GM19397 (cell line): ENCODE measurements at regions not wholly inside any gene's neighbourhood (a gene's known extent, or its start where the extent isn't known, plus 50 kb on each side); places are given as distances from the start of the nearest gene placed in this dataset.
"Not testable (repeated sequence)": the region's sequence is repeated elsewhere in the genome, so short reads cannot be mapped to it uniquely, and the experiment has no call there.

Experiments used
- ATAC-seq: cut with Tn5 transposase; IDR thresholded peaks from one replicate; pipeline ENCODE4 v1.9.1; 2021; ENCODE audit warnings: mild to moderate bottlenecking, moderate library complexity; ENCODE audit not compliant: unreplicated experiment

DNA sequence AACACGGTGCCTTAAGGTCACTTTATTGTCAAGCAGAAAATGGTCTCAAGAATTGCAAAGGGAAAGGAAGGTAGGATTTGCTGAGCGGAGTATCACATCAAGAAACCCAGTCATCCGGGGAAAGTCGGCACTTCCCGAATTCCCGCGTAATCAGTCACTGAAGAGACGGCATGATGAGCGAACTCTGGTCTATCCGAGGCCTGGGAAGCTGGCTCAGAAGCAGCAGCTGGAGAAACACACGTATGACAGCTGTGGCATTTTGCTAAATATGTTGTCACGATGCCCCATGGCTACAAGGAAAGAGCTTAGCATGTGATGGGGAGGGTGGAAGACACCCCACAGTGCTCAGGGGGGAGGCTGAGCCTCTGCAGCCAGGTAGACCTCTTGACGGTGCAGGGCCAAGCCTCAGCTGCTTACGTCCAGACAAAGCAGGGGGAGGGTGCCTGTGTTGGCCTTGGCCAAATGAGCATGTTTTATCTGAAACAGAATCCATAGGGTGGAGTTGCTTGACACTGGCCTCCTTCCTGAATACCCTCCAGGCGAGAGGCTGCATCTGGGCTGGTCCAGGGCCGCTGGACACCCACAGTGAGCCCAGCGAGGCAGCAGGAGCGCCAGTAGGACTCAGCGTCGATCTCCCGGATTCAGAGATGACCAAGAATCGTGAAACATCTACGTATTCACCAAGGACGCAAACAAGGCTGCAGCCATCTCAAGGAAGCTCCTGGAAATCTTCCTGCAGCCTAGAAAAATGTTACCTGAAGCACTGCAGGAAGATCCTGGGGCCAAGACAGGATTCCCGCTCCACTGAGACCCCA, 118.8 kb upstream of the AFDN start:
- ATAC-seq = no peak

DNA sequence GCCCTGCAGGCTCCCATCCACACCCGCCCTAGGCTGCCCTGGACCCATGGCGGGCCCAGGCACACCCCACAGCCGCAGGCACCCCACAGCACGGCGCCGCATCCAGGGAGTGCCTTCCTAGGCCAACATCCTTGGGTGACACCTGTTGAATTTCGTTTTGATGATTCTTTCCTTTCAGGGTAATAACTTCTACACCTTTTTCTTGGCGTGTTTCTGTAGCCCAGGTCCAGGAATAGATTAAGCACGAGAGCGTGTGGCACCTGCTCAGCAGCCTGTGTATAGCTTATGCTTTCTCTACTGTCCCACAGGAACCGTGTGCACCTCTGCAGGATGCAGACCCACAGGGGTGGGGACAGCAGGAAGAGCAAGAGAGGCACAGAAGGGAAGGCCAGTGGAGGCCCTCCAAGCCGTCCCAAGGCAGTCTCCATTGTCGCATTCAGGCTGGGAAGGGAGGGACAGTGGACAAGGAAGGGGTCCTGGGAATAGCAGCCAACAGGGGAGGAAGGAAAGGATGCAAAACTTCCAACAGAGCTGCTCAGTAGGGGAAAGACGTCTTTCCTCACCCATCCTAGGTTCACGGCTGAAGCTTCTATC, 118.1 kb upstream of the AFDN start:
- ATAC-seq = no peak

DNA sequence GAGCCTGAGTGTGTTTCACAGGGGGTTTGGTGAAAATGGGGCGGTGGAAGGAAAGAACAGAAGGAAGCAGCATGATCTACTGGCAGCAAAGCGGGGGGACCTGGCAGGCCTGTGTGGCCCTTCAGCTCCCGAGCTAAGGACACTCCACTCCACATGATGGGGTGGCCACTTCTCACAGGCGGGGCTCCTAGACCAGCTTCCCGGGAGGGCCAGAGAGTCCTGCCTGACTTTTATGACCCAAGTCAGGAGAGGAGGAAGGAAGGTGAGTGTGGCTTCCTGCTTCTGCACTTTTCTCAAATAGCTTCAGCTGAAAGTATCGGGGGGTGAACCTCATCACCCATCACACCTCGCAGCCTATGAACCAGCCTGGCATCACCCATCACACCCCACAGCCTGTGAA, 117.5 kb upstream of the AFDN start:
- ATAC-seq = no peak

DNA sequence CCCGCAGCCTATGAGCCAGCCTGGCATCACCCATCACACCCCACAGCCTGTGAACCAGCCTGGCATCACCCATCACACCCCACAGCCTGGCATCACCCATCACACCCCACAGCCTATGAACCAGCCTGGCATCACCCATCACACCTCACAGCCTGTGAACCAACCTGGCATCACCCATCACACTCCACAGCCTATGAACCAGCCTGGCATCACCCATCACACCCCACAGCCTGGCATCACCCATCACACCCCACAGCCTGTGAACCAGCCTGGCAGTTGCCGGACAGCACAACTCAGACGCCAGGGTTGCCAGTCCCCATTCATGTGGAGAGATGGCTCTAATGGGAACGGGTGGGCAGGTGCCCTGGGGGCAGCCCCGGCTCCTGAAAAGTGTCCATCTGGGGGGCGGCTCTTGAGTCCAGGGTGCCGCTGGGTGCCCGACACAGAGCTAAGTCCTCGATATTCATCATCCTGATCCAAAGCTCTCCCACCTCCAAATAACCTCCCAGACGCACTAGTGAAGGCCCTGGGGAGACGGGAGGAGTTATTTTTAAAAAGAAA, 116.9 kb upstream of the AFDN start:
- not testable (repeated sequence) for ATAC-seq

DNA sequence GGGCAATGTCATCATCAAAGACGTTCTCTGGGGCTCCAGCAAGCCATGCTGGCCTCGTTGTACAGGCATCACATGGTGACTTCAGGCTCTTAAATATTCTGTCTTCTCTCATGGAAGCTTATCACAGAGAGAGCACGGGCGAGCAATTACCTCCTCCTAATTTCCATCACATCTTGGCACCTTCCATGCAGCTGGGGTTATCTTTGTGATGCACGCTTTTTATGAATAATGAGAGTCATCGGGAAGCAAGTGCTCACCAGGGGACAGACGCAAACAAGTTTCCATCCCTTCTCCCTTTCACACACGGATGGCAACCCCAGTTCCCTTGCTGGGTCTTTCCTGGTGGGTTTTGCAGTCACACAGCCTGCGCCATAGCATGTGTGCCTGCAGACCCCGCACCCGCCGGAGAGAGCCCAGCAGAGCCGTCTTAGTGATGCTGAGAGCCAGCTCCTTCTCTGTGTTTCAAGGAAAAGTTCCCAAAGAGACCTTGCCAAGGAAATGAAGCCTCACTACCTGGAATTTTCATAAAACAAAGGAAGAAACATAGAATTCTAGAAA, 116.3 kb upstream of the AFDN start:
- no peak for ATAC-seq

DNA sequence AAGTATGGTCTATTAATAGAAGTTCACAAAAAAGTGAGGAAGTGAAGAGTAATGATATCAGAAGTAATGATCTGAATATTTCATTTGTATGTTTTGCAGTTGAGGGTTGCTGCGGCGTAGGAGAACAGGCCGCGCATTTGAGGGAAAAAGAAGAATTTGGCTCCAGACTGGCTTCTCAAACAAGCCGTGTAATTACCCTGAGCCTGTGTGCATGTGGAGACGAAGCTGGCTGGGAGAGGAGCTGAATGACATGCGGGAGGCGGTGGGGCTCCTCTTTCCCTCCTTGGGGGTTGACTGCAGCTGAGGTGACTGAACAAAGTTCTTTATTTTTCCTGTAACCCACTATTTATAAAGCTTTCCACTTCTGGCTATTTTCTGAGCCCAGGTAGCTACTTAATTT, 115.5 kb upstream of the AFDN start:
- ATAC-seq = no peak

DNA sequence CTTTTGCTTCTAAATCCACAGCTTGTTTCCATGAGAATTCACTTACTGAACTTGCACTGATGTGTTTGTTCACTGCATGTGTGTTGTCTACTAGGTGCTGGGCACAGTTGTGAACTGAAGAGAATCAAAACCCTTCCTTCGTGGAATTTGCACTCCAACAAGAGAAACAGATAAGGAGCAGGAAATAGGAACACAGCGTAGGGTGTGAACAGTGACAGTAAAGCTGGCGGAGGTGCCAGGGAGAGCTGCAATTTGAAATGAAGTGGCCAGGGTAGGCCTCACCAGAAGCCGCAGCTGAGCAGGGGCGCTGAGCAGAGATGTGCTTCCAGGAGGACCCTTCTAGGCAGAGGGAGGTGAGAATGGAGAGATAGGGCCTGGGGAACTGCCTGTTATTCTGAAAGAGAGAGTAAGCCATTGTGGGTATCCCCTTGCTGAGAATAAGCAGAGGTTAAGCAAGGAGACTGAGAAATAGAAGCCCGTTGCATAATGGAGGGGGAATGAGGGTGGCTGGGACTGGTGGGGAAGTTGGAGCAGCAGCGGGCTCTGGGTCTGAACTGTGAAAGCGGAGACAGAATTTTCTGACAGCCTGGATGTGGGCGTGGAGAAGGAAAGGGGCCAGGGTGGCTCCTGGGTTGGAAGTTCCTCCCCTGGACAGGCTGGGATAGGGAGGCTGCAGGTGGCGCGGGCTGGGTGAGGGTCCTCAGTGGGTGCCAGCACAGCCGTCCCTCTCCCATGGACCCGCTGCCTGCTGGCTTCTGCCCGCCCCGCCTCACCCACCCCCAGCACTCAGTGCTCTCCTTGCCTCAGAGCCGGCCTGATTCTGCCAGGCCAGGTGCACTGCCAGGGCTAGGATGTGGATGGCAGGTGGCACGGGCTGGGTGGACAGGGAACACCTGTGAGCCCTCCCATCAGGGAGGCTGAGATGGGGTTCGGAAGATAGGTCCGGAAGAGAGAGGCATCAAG, 114.7 kb upstream of the AFDN start:
- ATAC-seq = no peak

DNA sequence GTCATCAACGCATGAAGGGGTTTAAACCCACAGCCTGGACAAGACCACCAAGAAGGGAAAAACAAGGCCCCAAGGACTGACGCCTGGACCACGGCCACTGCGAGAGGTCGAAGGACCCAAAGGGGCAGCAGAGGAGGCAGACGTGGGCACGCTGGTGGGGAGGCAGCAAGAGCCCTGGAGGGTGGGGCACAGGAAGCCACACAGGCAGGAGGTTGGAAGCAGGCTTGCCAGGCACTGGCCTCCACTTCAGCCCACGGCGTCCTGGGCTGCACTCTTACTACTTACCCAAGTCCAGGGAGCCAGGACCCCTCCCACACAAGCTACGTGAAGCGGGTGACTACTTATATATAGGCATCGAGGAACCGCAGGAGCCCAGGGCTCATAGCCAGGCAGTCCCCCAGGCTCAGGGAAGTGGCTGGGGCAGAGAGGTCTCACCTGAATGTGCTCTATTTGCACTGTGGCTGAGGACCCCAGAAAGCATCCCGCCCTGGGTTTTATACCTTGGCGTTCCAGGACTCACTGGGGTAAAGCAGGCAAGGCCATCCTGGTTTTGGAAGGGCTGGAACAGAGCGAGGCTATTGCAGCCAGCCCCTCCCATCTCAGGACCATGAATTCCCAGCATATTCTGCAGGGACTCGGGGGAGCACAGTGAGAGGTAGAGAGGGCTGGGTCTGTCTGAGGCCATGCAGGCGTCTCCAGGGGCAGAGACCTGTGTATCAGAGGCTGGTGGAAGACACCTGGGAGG, 113.8 kb upstream of the AFDN start:
- ATAC-seq = no peak

DNA sequence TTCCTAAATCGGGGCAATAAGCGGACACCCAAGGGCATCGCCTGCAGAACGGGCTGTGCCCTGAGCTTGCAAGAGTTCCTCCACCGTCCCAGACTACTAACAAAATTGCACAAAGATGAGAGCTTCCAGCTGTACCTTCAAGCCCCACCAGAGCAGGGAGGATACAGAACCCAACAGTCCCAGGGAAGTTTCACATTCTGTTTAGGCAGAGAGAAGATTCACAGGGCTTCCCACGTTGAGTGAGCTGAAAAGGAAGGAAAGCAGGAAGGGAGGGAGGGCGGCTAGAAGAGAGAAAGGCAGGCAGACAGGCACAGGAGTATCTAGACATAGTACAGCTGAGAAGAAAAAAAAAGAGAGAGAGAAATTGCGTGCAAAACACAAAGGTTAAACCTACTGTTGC, 112.6 kb upstream of the AFDN start:
- no peak for ATAC-seq

DNA sequence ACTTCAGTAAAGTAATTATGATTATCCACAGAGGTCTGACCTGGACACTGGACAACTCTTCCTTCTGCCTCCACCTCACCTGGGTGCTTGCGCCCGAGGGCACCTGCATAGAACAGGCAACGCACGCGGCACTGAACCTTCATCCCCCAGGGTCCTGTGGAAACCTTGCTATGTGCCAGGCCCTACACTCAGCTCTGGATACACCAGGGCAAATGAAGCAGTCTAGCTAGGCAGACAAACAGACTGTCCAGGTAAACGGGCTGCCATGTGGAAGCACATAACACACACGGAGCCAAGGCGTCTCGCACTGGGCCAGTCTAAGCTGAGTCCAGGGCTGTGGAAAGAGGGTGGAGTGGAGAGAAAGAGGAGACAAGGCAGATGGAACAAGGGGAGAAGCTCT, 109.3 kb upstream of the AFDN start:
- ATAC-seq = no peak

DNA sequence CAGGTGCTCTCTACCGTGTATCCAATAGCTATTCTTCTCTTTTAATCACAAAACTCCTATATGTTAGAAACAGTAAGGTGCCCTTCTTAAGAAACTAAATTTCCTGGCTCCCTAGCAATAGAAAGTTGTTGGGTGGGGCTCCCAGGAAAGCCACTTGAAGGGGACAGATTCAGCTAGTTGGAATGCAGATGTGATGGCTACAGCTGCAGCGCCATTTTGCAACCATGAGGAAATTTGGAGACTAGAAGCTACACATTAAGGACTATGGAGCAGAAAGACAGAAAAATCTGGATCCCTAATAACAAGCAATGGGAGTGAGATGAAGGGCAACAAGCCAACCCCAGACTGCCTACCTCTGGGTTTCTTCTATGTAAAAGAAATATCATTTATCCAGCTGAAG, 108.8 kb upstream of the AFDN start:
- no peak for ATAC-seq

DNA sequence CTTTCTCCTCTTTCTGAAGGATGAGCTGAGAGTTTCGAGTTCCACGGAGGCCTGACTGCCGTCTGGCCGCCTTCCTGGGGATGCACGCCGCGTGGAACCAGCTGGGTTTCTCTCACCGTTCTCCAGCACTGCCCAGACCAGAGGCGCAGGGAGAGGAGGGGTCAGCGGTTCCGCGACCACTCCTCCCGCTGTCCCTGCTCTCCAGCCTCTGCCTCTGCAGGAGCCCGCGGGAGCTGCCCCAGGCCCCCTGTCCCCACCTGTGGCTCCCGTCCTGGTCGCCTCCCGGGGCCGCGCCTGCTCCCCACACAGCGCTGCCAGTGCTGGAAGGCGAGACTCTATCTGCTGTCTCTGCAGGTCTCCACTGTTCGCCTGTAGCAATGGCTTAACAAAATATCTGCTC, 106.8 kb upstream of the AFDN start:
- no peak for ATAC-seq

DNA sequence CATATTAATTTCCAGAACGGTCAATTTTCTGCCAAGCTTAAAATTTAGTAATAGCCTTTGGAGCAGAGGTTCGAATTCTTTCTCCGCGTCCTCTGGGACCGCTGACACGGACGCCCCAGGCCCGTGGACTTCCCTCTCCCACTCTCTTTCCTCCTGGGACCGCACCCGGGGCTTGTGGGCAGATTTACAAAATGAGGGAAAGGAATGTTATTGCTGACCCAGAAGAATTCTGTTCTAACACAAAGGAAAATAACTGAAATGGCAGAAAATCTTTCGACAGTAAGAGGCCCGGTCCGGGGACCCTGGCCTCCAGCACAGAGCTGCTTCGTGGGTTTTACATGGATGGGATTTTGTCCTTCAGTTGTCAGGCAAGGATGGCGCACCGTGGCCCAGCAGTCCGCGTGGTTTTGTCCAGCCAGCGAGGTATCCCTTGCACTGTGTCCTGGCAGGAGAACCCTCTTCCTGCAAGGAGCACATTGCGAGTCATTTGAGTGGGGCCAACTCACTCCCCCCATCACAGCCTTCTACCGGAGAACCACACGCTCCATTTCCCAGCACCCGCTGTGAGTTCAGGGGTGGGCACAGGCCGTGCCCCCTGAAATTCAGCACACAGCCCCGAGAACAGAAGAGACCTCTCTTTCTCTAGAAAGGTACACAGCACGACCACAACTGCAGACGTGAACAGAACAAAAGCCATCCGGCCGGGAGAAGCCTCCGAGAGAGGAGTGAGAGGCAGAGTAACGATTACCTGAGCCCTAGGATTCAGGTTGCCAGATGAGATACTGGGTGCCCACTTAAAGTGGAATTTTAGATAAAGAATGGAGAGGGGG, 106.0 kb upstream of the AFDN start:
- ATAC-seq = no peak

DNA sequence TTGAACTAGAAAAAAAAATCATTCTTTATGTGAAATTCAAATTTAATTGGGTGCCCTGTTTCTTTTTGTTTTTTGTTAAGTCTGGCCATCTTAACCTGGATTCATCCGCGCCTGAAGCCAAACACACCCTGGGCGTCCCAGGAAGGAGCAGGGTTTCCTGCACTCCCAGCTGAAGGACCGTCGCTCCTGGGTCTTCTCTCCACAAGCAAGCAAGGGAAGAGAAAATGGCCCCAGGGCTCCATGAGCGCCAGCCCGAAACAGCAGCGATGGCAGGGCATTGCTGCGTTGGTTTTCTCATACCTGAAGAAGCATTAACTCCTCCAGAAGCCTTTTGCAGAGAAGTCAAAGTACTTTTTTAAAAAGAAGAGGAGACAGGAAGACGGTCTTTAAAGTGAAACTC, 105.4 kb upstream of the AFDN start:
- no peak for ATAC-seq

DNA sequence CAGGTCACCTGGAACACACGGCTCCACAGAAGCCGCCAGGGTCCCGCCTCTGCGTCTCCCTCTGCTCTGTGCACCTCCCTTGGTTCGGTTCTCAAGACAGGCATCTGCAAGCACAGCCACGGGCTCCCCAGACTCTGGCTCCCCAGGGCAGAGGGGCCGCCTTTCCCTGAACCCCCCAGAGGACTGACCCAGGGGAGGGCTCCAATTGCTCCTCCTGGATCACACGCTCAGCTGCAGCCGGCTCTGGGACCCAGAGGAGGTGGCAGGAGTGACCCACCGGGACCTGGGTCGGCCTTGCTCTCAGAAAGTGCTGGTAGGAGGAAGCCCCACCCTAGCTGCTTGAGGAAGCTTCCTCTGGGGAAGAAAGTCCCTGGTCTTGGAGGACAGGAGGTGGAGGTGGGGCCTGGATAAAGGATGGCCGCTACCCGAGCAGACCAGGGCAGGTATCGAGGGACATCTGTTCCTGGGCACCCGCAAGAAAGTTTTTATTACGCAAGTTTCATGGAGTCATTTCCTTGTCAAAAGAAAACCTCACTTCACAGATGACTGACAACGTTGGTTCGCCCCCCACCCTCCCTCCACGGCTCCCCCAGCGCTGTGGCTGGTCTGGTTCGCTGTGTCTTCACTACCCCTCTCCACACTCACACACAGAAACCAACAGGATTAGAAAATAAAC, 103.9 kb upstream of the AFDN start:
- ATAC-seq = no peak

DNA sequence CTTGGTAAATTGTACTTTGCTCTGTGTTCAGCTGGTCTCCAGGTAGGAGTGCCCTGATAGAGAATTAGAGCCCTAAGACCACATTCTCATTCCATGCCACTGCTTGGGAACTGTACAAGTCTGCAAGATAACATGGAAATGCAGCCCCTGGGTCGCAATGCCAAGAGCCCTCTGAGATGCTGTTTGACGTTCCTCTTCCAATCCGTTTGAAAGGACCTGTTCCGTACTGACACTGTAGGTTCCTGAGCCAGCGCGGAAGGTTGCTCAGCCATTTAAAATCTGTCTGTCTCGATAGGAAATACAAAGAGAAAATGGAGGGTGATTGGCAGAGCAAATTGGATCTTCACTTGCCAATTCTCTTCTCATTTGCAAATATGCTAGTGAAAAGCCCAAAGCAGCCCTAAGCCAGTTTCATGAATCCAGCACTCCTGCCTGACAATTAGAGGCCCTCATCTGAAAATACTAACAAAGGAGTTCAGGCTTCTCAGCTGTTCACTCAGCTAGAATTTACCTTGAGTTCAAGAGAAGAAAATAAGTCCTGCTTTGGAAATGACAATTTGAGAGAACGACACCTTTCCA, 100.6 kb upstream of the AFDN start:
- no peak for ATAC-seq

DNA sequence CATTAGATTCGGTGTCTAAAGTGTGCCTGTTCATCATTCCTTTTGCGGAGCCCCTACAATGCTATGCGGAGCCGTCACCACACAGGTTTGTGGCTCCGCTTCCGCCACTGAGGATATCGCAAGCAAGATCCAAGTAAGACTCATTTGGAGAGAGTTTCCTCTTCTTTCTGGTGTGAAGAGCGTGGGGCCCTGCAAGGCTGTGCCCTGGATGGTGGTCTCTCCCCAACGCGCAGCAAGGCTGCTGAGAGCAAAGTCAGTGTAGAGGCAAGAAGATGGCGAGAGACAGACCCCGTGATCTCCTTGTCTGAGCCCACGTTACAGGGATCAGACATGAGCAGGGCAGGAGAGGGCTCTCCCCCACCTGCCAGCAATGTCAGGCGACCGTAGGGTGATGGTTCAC, 96.3 kb upstream of the AFDN start:
- ATAC-seq = no peak

DNA sequence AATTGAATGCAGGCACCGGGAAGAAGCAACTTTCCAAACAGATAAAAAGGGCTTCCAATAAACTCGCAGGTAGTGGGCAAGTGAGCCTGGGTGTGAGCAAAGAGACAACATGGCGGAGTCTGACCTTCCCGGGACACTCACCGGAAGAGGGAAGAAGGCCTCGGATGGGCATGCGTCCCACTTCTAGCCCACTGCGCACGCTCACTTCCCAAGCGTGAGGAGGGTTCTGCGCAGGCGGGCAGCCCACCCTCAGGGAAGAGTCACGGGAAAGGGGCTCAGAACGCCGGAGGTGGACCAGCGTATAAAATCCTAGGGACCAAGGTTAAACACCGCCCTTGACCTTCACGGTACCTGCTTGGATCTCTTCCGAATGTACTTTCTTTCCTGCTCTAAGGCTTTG, 95.5 kb upstream of the AFDN start:
- ATAC-seq = no peak
